Smooth muscle cell (in vitro differentiated cells): ENCODE measurements at regions not wholly inside any gene's neighbourhood (a gene's known extent, or its start where the extent isn't known, plus 50 kb on each side); places are given as distances from the start of the nearest gene placed in this dataset.
A peak's percentile ranks its signal among the peaks of the same experiment; 100 is the strongest.

ENCODE experiments used
- DNase-seq: peaks from one replicate; lab custom pipeline; 2025; ENCODE audit not compliant: unreplicated experiment; lab: John Stamatoyannopoulos, UW
- H2AFZ ChIP-seq: fragments of 200-600 bp; sonication (generic); 2 replicates; pipeline ENCODE4 v1.6.0; 2016; ENCODE audit warnings: antibody characterized with exemption, low read depth, mild to moderate bottlenecking
- H3F3A ChIP-seq: fragments of 200-600 bp; sonication (generic); 2 replicates; pipeline ENCODE4 v1.6.0; 2017; ENCODE audit warnings: antibody characterized with exemption, low read depth
- H3K27ac ChIP-seq: fragments of 200-600 bp; sonication (generic); 2 replicates; pipeline ENCODE4 v1.5.1; 2016; ENCODE audit warnings: low read depth, mild to moderate bottlenecking
- H3K27me3 ChIP-seq: fragments of 200-600 bp; sonication (generic); 2 replicates; pipeline ENCODE4 v1.6.1; 2016; ENCODE audit warnings: low read depth, mild to moderate bottlenecking
- H3K36me3 ChIP-seq: fragments of 200-600 bp; sonication (generic); 2 replicates; pipeline ENCODE4 v1.5.1; 2016; ENCODE audit warnings: low read depth
- H3K4me1 ChIP-seq: fragments of 200-600 bp; sonication (generic); 2 replicates; pipeline ENCODE4 v1.5.1; 2016; ENCODE audit warnings: low read depth
- H3K4me2 ChIP-seq: fragments of 200-600 bp; sonication (generic); 2 replicates; pipeline ENCODE4 v1.6.0; 2016; ENCODE audit warnings: mild to moderate bottlenecking
- H3K4me3 ChIP-seq: fragments of 200-600 bp; sonication (generic); 2 replicates; pipeline ENCODE4 v1.5.1; 2016; ENCODE audit warnings: mild to moderate bottlenecking
- H3K79me2 ChIP-seq: fragments of 200-600 bp; sonication (generic); 2 replicates; pipeline ENCODE4 v1.6.0; 2016; ENCODE audit warnings: low read depth, mild to moderate bottlenecking
- H3K9ac ChIP-seq: fragments of 200-600 bp; sonication (generic); 2 replicates; pipeline ENCODE4 v1.6.0; 2016; ENCODE audit warnings: low read depth
- H3K9me3 ChIP-seq: fragments of 200-600 bp; sonication (generic); replicated peaks from 2 replicates; pipeline ENCODE4 v1.5.1; 2016; ENCODE audit warnings: low read depth
- H4K20me1 ChIP-seq: fragments of 200-600 bp; sonication (generic); 2 replicates; pipeline ENCODE4 v1.6.0; 2016; ENCODE audit warnings: low read depth
- WGBS: methylation state at CpG from one replicate; pipeline ENCODE4 v1.1.7; 2016; ENCODE audit warnings: low lambda C conversion rate; 5-methylcytosine and 5-hydroxymethylcytosine counted together
- TF ChIP-seq, protein P1 (sequence below): fragments of 200-600 bp; sonication (generic); IDR thresholded peaks from 2 replicates; pipeline ENCODE4 v1.5.1; 2017; ENCODE audit warnings: borderline replicate concordance, mild to moderate bottlenecking, antibody characterized with exemption; ENCODE audit not compliant: insufficient read depth, poor library complexity, severe bottlenecking

GRCh38 chrX:39481621-39482020 is 616.1 kb downstream of the BCOR start:
- TF ChIP-seq, protein P1, sequence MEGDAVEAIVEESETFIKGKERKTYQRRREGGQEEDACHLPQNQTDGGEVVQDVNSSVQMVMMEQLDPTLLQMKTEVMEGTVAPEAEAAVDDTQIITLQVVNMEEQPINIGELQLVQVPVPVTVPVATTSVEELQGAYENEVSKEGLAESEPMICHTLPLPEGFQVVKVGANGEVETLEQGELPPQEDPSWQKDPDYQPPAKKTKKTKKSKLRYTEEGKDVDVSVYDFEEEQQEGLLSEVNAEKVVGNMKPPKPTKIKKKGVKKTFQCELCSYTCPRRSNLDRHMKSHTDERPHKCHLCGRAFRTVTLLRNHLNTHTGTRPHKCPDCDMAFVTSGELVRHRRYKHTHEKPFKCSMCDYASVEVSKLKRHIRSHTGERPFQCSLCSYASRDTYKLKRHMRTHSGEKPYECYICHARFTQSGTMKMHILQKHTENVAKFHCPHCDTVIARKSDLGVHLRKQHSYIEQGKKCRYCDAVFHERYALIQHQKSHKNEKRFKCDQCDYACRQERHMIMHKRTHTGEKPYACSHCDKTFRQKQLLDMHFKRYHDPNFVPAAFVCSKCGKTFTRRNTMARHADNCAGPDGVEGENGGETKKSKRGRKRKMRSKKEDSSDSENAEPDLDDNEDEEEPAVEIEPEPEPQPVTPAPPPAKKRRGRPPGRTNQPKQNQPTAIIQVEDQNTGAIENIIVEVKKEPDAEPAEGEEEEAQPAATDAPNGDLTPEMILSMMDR, result no peak
- peaks cover 5% of the 10 kb centered on the region for H3F3A ChIP-seq
- H3K36me3 ChIP-seq, result no peaks in the 10 kb centered on the region
- H3K79me2 ChIP-seq, result no peaks in the 10 kb centered on the region
- no peak overlapping the region for H3K9ac ChIP-seq
- H3K4me3 ChIP-seq, result no peak overlapping the region
- no peaks in the 10 kb centered on the region for H3K27me3 ChIP-seq
- 89% methylated on average over 4 of the region's 4 CpGs for WGBS
- no peaks in the 10 kb centered on the region for H3K9me3 ChIP-seq
- H3K4me2 ChIP-seq, result no peak overlapping the region
- no peak for DNase-seq
- no peaks in the 10 kb centered on the region for H4K20me1 ChIP-seq
- H2AFZ ChIP-seq, result no peak overlapping the region
- peaks cover 6% of the 10 kb centered on the region for H3K4me1 ChIP-seq
- no peak overlapping the region for H3K27ac ChIP-seq

GRCh38 chrX:39484159-39485068 is 613.3 kb downstream of the BCOR start:
- Histone ChIP-seq H3K79me2 (no peaks in the 10 kb centered on the region), H3K36me3 (no peaks in the 10 kb centered on the region), H2AFZ (no peak overlapping the region), H3K27me3 (no peaks in the 10 kb centered on the region), H3K9me3 (no peaks in the 10 kb centered on the region), H3K4me2 (no peak overlapping the region), H4K20me1 (no peaks in the 10 kb centered on the region), H3K4me3 (no peak overlapping the region), H3K27ac (no peak overlapping the region), H3K4me1 (no peaks in the 10 kb centered on the region), H3K9ac (no peak overlapping the region), H3F3A (no peaks in the 10 kb centered on the region)
- TF ChIP-seq, protein P1, result no peak
- WGBS, result 88% methylated on average over 12 of the region's 12 CpGs
- no peak for DNase-seq

- H3F3A ChIP-seq, result no peaks in the 10 kb centered on the region
- no peaks in the 10 kb centered on the region for H3K36me3 ChIP-seq
- H3K4me2 ChIP-seq, result peak overlapping the region; percentile 33
- no peaks in the 10 kb centered on the region for H3K79me2 ChIP-seq
- no peaks in the 10 kb centered on the region for H3K9me3 ChIP-seq
- TF ChIP-seq, protein P1, result no peak
- H3K9ac ChIP-seq, result no peak overlapping the region
- DNase-seq, result no peak
- no peaks in the 10 kb centered on the region for H3K27me3 ChIP-seq
- H3K4me1 ChIP-seq, result no peaks in the 10 kb centered on the region
- no peak overlapping the region for H2AFZ ChIP-seq
- H4K20me1 ChIP-seq, result no peaks in the 10 kb centered on the region
- no peak overlapping the region for H3K4me3 ChIP-seq
- H3K27ac ChIP-seq, result no peak overlapping the region
- WGBS, result 60% methylated on average over 8 of the region's 8 CpGs
These were observed 610.4 kb downstream of the BCOR start for GRCh38 chrX:39487166-39487968.
